Omental fat pad (tissue), 3 donors: ENCODE measurements at regions not wholly inside any gene's neighbourhood (a gene's known extent, or its start where the extent isn't known, plus 50 kb on each side); places are given as distances from the start of the nearest gene placed in this dataset.
"Not testable (repeated sequence)": the region's sequence is repeated elsewhere in the genome, so short reads cannot be mapped to it uniquely, and the experiment has no call there.

Experiments
- ATAC-seq: fragments of 150-250 bp; one replicate; pipeline ENCODE4 v1.9.1; 2016; ENCODE audit warnings: mild to moderate bottlenecking, moderate library complexity; ENCODE audit not compliant: low FRiP score
- DNase-seq: peaks from one replicate; pipeline ENCODE4 v3.0.0-alpha.2; 2019; ENCODE audit warnings: low spot score
- CTCF ChIP-seq, 3 donors: fragments of 450-650 bp; IDR thresholded peaks; one replicate each; pipeline ENCODE4 v1.5.1; 2016 to 2017; ENCODE audit warnings: antibody characterized with exemption in 3 of 3, mild to moderate bottlenecking in 3 of 3, moderate library complexity in 2 of 3

DNA sequence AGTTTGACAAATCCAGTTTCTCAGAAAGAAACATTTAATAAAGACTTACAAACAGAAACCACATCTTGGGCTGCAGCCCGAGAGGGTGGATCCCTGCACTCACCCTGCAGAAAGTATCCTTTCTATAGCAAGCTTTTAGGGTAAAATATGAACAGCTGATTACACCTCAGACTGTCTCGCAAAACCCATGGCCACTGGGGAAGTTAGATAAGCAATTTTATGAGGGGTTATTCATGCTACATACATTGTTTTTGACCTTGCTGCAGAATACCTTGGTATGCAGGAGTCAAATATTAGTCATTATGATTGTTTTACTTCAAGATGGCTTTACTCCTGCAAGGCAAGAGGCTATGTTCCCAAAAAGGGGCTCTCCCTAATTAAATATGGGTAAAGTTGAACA is 126.9 kb downstream of the OR2B2 start:
- DNase-seq (no peak), ATAC-seq (no peak)
- no peak for TF ChIP-seq CTCF (IDR thresholded peaks at IDR 0.05)

GRCh38 chr6:27782748-27783147 is 129.4 kb downstream of the OR2B2 start:
- no peak for DNase-seq
- no peak for TF ChIP-seq CTCF (IDR thresholded peaks at IDR 0.05)
- ATAC-seq: no peak

- ATAC-seq (no peak), DNase-seq (no peak)
- no peak for TF ChIP-seq CTCF (IDR thresholded peaks at IDR 0.05)
Measured at GRCh38 chr6:27778625-27779417, 133.4 kb downstream of the OR2B2 start.

DNA sequence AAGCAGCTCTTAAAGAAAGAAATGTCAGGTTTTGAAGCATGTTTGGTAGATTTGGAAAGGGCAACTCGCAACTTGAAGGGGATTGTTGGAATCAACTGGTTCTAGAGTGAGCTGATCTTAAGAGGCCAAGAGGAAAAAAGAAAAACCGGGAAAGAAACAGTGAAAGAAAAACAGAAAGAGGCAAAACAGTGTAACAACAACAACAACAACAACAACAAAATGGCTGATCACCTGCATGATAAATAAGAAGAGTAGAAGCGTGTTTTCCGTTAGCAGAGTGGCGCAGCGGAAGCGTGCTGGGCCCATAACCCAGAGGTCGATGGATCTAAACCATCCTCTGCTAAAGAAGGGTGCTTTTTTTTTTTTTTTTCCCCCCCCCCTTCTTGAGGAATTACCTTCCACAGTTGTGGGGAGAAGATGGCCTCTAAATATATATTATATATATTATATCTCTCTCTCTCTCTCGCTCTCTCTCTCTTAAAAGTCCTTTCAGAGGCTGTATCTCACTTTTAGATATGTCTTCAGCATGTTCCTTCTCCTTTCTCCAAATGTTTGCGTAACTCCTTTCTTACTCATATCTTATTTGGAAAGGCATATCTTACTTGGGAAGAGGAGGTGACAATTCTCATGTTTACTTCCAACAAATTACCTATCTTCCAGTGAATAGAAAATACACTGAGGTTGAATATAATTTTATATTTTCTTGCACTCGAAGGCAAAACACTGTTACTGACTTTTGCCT is 134.4 kb downstream of the OR2B2 start:
- ATAC-seq (no peak), DNase-seq (no peak)
- no peak for TF ChIP-seq CTCF (IDR thresholded peaks at IDR 0.05)

DNA sequence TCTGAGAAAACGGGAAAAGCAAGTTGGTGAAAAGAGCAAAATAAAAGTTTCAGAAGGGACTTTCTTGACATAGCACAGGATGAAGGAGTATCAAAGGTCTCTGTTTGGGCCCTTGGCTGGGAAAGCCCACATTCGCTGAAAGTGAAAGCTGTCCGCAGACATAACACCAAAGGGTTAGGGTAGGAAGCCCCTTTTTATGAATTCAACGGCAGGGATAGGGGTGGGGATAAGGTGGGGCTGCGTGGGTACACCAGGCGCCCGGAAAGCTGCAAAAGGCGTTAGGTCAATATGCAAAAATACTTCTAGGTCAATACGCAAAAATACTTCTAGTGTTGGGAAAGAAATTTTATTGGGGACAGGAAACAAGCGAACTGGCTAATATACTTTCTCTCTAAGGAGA is 135.1 kb downstream of the OR2B2 start:
- ATAC-seq: no peak
- DNase-seq: no peak
- no peak for TF ChIP-seq CTCF (IDR thresholded peaks at IDR 0.05)

DNA sequence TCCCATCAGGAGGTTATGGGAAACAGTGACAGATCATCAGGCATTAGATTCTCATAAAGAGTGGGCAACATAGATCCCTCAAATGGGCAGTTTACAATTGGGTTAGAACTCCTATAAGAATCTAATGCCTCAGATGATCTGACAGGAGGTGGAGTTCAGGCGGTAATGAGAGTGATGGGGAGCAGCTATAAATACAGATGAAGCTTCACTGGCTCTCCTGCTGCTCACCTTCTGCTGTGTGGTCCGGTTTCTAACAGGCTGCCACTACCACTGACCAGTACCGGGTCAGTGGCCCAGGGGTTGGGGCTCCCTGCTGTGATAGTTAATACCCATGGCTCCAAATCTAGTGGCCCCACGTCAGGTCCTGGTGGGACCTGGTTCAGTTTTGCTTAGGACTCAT is 135.7 kb downstream of the OR2B2 start:
- DNase-seq (no peak), ATAC-seq (no peak)
- no peak for TF ChIP-seq CTCF (IDR thresholded peaks at IDR 0.05)

GRCh38 chr6:27775796-27776184 is 136.4 kb downstream of the OR2B2 start:
- TF ChIP-seq CTCF (IDR thresholded peaks at IDR 0.05): no peak
- ATAC-seq: no peak
- DNase-seq: no peak

DNA sequence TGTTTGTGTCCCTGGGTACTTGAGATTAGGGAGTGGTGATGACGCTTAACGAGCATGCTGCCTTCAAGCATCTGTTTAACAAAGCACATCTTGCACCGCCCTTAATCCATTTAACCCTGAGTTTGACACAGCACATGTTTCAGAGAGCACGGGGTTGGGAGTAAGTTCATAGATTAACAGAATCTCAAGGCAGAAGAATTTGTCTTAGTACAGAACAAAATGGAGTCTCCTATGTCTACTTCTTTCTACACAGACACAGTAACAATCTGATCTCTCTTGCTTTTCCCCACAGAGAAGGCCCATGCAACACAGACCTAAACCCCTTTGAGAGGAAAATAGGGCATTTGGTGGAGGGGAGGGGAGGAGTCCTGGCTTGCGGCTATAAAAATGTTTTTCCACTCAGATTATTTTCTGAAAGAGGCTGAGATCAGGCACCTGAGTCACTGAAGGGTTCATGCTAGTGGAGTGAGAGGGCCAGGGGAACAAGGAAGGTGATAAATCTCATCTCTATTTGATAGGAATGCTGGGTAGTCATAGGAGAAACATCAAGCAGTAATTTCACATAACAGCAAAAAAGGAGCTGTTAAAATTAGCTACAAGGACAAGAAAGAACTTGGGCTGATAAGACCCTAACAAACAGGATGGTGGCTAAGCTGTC is 136.9 kb downstream of the OR2B2 start:
- not testable (repeated sequence) for DNase-seq, ATAC-seq

DNA sequence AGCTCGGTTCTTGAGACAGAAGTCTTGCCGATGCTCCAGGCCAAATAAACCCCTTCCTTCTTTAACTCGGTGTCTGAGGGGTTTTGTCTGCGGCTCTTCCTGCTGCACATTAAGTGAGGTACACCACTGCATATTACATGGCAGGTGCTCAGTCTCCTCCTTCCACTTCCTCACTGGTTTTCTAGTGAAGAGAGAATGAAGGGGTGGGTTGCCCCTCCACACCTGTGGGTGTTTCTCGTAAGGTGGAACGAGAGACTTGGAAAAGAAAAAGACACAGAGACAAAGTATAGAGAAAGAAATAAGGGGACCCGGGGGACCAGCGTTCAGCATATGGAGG is 138.0 kb downstream of the OR2B2 start:
- not testable (repeated sequence) for DNase-seq, ATAC-seq
